GM21723 (cell line): ENCODE measurements at regions not wholly inside any gene's neighbourhood (a gene's known extent, or its start where the extent isn't known, plus 50 kb on each side); places are given as distances from the start of the nearest gene placed in this dataset.

Experiments used
- ATAC-seq: cut with Tn5 transposase; IDR thresholded peaks from one replicate; pipeline ENCODE4 v1.9.1; 2021; ENCODE audit warnings: mild to moderate bottlenecking, moderate library complexity; ENCODE audit not compliant: unreplicated experiment

GRCh38 chr3:70849911-70850699 is 537.7 kb upstream of the MDFIC2 start:
- ATAC-seq = no peak

- no peak for ATAC-seq
Observed at GRCh38 chr3:70840106-70840870, 527.9 kb upstream of the MDFIC2 start.

- no peak for ATAC-seq
Observed at GRCh38 chr3:70833239-70833960, 521.0 kb upstream of the MDFIC2 start.

- ATAC-seq = no peak
Observed at GRCh38 chr3:70832834-70833205, 520.4 kb upstream of the MDFIC2 start.

GRCh38 chr3:70832089-70832833 is 519.8 kb upstream of the MDFIC2 start:
- no peak for ATAC-seq

GRCh38 chr3:70829092-70829491 is 516.7 kb upstream of the MDFIC2 start:
- ATAC-seq = no peak

- ATAC-seq = no peak
Observed at GRCh38 chr3:70824773-70825172, 512.3 kb upstream of the MDFIC2 start.

GRCh38 chr3:70824078-70824477 is 511.6 kb upstream of the MDFIC2 start:
- no peak for ATAC-seq

GRCh38 chr3:70823622-70824021 is 511.2 kb upstream of the MDFIC2 start:
- ATAC-seq = no peak

GRCh38 chr3:70822669-70823068 is 510.2 kb upstream of the MDFIC2 start:
- no peak for ATAC-seq

GRCh38 chr3:70821602-70822001 is 509.2 kb upstream of the MDFIC2 start:
- ATAC-seq = no peak

GRCh38 chr3:70820397-70820796 is 508.0 kb upstream of the MDFIC2 start:
- no peak for ATAC-seq

- no peak for ATAC-seq
Observed at GRCh38 chr3:70818145-70818544, 505.7 kb upstream of the MDFIC2 start.

- ATAC-seq = no peak
Observed at GRCh38 chr3:70816346-70816745, 503.9 kb upstream of the MDFIC2 start.

- ATAC-seq = no peak
Observed at GRCh38 chr3:70815817-70816216, 503.4 kb upstream of the MDFIC2 start.

- ATAC-seq = no peak
Observed at GRCh38 chr3:70813311-70813710, 500.9 kb upstream of the MDFIC2 start.

GRCh38 chr3:70811880-70812279 is 499.4 kb upstream of the MDFIC2 start:
- ATAC-seq = no peak

- ATAC-seq = no peak
Observed at GRCh38 chr3:70808881-70809280, 496.4 kb upstream of the MDFIC2 start.

- no peak for ATAC-seq
Observed at GRCh38 chr3:70806556-70806955, 494.1 kb upstream of the MDFIC2 start.

GRCh38 chr3:70806021-70806420 is 493.6 kb upstream of the MDFIC2 start:
- no peak for ATAC-seq
